WTC11 (cell line): ENCODE measurements at regions not wholly inside any gene's neighbourhood (a gene's known extent, or its start where the extent isn't known, plus 50 kb on each side); places are given as distances from the start of the nearest gene placed in this dataset.

Experiments
- ATAC-seq: fragments of 200-7000 bp; cut with Tn5 transposase; 2 replicates; pipeline ENCODE4 v1.10.0; 2021; ENCODE audit warnings: mild to moderate bottlenecking, moderate library complexity
- CTCF ChIA-PET: fragments of 300-600 bp; sonication (Branson Sonifier 250); formaldehyde crosslinking; loops from one replicate; lab custom pipeline; 2021; ENCODE audit warnings: antibody characterized with exemption; lab: Charles Lee
- POLR2A ChIA-PET: fragments of 350-600 bp; sonication (Branson Sonifier 250); formaldehyde crosslinking; loops from one replicate; lab custom pipeline; 2021; ENCODE audit warnings: antibody characterized with exemption; lab: Charles Lee
- DNase-seq: peaks from one replicate; pipeline ENCODE4 v3.0.0; 2021; ENCODE audit warnings: low spot score
- H3K27ac Mint-ChIP-seq: 2 replicates; pipeline ENCODE4 v1.8.0; 2021; ENCODE audit warnings: mixed read lengths
- H3K27me3 Mint-ChIP-seq: 2 replicates; pipeline ENCODE4 v1.8.0; 2021; ENCODE audit warnings: low read depth, mild to moderate bottlenecking, moderate library complexity, mixed read lengths
- H3K36me3 Mint-ChIP-seq: 2 replicates; pipeline ENCODE4 v1.8.0; 2021; ENCODE audit warnings: mixed read lengths
- H3K4me1 Mint-ChIP-seq: 2 replicates; pipeline ENCODE4 v1.8.0; 2022; ENCODE audit warnings: mixed read lengths
- H3K4me3 Mint-ChIP-seq: 2 replicates; pipeline ENCODE4 v1.8.0; 2021; ENCODE audit warnings: mild to moderate bottlenecking, moderate library complexity, mixed read lengths
- H3K9me3 Mint-ChIP-seq: 2 replicates; pipeline ENCODE4 v1.8.0; 2021; ENCODE audit warnings: mixed read lengths
- ARID4B ChIP-seq: sonication (generic); formaldehyde crosslinking; IDR thresholded peaks from 2 replicates; pipeline ENCODE4 v1.8.0; 2023; ENCODE audit warnings: missing genetic modification reagents, mild to moderate bottlenecking, borderline replicate concordance
- CDX4 ChIP-seq: fragments of 250-450 bp; sonication (Bioruptor Pico); IDR thresholded peaks from 2 replicates; pipeline ENCODE4 v1.9.0; 2021; ENCODE audit warnings: moderate library complexity, mild to moderate bottlenecking, inconsistent platforms, borderline replicate concordance
- ELF4 ChIP-seq: sonication (generic); formaldehyde crosslinking; IDR thresholded peaks from 2 replicates; pipeline ENCODE4 v1.8.1; 2022; ENCODE audit warnings: low read depth, mild to moderate bottlenecking, moderate library complexity, missing genetic modification reagents
- EMX1 ChIP-seq: fragments of 250-450 bp; sonication (Bioruptor Pico); IDR thresholded peaks from 2 replicates; pipeline ENCODE4 v1.8.0; 2021; ENCODE audit warnings: mild to moderate bottlenecking
- GRHL2 ChIP-seq: fragments of 250-450 bp; sonication (Bioruptor Pico); IDR thresholded peaks from 2 replicates; pipeline ENCODE4 v1.8.0; 2022; ENCODE audit warnings: mild to moderate bottlenecking, moderate library complexity; ENCODE audit not compliant: insufficient replicate concordance, severe bottlenecking
- MAX ChIP-seq: sonication (generic); formaldehyde crosslinking; IDR thresholded peaks from 2 replicates; pipeline ENCODE4 v1.8.0; 2022; ENCODE audit warnings: mild to moderate bottlenecking, missing genetic modification reagents
- MXD4 ChIP-seq: fragments of 250-450 bp; sonication (Bioruptor Pico); IDR thresholded peaks from 2 replicates; pipeline ENCODE4 v1.8.0; 2021; ENCODE audit warnings: mild to moderate bottlenecking, moderate library complexity, borderline replicate concordance
- OVOL2 ChIP-seq: fragments of 250-450 bp; sonication (Bioruptor Pico); IDR thresholded peaks from 2 replicates; pipeline ENCODE4 v1.9.0; 2021; ENCODE audit warnings: mild to moderate bottlenecking, borderline replicate concordance
- RORB ChIP-seq: fragments of 250-450 bp; sonication (Bioruptor Pico); IDR thresholded peaks from 2 replicates; pipeline ENCODE4 v1.9.0; 2021; ENCODE audit warnings: mild to moderate bottlenecking
- TEAD4 ChIP-seq: sonication (generic); formaldehyde crosslinking; IDR thresholded peaks from 2 replicates; pipeline ENCODE4 v1.8.0; 2022; ENCODE audit warnings: mild to moderate bottlenecking, missing genetic modification reagents
- ZNF263 ChIP-seq: sonication (generic); formaldehyde crosslinking; IDR thresholded peaks from 2 replicates; pipeline ENCODE4 v1.8.1; 2022; ENCODE audit warnings: low read depth, mild to moderate bottlenecking, moderate library complexity, missing genetic modification reagents
- ZNF317 ChIP-seq: sonication (generic); formaldehyde crosslinking; IDR thresholded peaks from 2 replicates; pipeline ENCODE4 v1.8.1; 2023; ENCODE audit warnings: low read depth, mild to moderate bottlenecking, moderate library complexity, missing genetic modification reagents, borderline replicate concordance
- TF ChIP-seq, protein P1 (sequence below): fragments of 250-450 bp; sonication (Bioruptor Pico); conservative IDR thresholded peaks from 2 replicates; pipeline ENCODE4 v1.9.0; 2021; ENCODE audit warnings: mild to moderate bottlenecking
- TF ChIP-seq, protein P2 (sequence below): sonication (generic); formaldehyde crosslinking; IDR thresholded peaks from 2 replicates; pipeline ENCODE4 v1.8.1; 2023; ENCODE audit warnings: mild to moderate bottlenecking, moderate library complexity, missing genetic modification reagents
- TF ChIP-seq, protein P3 (sequence below): sonication (generic); formaldehyde crosslinking; IDR thresholded peaks from 2 replicates; pipeline ENCODE4 v1.8.1; 2023; ENCODE audit warnings: mild to moderate bottlenecking, missing genetic modification reagents, moderate library complexity

DNA sequence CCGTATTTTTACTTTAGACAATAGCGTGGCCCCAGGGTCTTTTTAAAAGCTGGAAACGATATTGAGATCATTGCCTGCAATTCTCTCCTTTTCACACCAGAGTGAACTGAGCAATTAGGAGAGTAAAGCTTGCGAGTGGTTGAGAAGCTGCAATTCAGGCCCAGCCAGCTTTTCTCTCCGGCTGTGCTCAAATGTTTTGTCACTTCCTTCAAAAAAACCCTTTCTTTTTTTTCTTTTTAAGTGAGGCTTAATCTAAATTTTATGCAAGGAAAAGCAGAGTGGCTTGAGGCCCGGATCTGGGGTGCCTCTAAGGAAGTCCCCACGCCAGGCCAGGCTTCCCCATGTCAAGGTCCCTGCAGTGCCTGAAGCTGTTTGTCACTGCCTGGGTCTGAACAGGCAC is 433.9 kb downstream of the GLRX3 start:
- Mint-ChIP-seq H3K27me3 (peaks cover 12% of the 10 kb centered on the region), H3K4me1 (no peaks in the 10 kb centered on the region), H3K36me3 (peaks cover 73% of the 10 kb centered on the region), H3K27ac (no peak overlapping the region), H3K9me3 (peaks cover 76% of the 10 kb centered on the region), H3K4me3 (no peak overlapping the region)
- TF ChIP-seq, protein P1, sequence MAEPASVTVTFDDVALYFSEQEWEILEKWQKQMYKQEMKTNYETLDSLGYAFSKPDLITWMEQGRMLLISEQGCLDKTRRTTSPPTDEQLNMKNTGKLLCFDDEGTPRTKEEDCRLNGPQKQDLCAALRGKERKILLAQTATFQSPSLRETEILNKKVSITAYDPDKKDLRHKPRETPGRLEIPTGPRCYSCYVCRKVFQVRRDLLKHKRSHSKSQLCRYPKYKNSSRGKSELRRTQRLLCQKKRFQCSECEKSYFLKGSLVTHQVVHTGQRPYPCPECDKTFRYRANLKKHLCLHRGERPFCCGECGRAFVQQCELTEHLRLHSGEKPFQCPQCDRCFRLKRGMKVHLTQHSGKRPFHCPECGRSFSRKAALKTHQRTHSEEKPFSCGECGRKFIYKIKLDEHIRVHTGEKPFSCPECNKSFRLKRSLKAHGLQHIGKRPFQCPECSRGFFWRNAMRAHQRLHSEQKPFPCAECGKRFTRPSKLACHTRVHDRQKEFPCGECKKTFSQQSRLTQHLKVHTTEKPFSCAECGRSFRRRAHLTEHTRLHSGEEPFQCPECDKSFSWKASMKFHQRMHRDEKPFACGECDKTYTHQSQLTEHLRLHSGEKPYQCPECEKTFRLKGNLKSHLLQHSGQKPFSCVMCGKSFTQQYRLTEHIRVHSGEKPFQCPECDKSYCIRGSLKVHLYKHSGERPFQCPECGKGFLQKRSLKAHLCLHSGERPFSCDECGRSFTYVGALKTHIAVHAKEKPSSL (CRISPR knock-in tag) = no peak
- TF ChIP-seq MXD4 (no peak), EMX1 (CRISPR knock-in tag) (no peak)
- TF ChIP-seq, protein P2, sequence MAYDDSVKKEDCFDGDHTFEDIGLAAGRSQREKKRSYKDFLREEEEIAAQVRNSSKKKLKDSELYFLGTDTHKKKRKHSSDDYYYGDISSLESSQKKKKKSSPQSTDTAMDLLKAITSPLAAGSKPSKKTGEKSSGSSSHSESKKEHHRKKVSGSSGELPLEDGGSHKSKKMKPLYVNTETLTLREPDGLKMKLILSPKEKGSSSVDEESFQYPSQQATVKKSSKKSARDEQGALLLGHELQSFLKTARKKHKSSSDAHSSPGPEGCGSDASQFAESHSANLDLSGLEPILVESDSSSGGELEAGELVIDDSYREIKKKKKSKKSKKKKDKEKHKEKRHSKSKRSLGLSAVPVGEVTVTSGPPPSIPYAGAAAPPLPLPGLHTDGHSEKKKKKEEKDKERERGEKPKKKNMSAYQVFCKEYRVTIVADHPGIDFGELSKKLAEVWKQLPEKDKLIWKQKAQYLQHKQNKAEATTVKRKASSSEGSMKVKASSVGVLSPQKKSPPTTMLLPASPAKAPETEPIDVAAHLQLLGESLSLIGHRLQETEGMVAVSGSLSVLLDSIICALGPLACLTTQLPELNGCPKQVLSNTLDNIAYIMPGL (CRISPR knock-in tag) = no peak
- ATAC-seq = no peak
- ChIA-PET CTCF (no interaction called here), POLR2A (no interaction called here)
- DNase-seq = no peak

DNA sequence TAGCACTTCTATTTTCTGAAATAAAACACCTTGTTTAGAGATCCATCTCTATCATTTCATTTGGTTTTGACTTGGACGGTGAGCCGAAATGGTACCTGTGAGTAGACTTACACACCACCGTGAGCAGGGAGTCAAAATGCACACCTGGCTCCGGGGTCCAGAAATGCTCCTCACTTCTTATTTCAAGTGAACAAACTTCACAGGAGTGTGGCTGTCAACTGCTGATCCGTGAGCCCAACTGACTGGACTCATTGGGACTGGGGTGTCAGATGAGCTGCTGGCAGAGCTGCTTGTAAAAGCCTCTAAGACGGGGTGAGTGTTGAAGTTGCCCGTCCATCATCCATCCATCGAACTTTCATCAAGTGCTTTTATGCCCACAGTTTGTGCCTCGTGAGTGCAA is 435.5 kb downstream of the GLRX3 start:
- no peak overlapping the region for H3K4me3 Mint-ChIP-seq
- ATAC-seq = no peak
- H3K9me3 Mint-ChIP-seq = peaks cover 78% of the 10 kb centered on the region
- H3K4me1 Mint-ChIP-seq = no peaks in the 10 kb centered on the region
- POLR2A ChIA-PET = no interaction called here
- TF ChIP-seq MAX (CRISPR knock-in tag) (no peak), GRHL2 (CRISPR knock-in tag) (no peak), ZNF317 (CRISPR knock-in tag) (no peak), ARID4B (CRISPR knock-in tag) (no peak), RORB (no peak), EMX1 (CRISPR knock-in tag) (no peak), ELF4 (CRISPR knock-in tag) (no peak), ZNF263 (no peak), OVOL2 (CRISPR knock-in tag) (no peak), TEAD4 (CRISPR knock-in tag) (no peak), CDX4 (CRISPR knock-in tag) (no peak)
- TF ChIP-seq, protein P3, sequence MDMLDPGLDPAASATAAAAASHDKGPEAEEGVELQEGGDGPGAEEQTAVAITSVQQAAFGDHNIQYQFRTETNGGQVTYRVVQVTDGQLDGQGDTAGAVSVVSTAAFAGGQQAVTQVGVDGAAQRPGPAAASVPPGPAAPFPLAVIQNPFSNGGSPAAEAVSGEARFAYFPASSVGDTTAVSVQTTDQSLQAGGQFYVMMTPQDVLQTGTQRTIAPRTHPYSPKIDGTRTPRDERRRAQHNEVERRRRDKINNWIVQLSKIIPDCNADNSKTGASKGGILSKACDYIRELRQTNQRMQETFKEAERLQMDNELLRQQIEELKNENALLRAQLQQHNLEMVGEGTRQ = no peak
- H3K27ac Mint-ChIP-seq = no peak overlapping the region
- H3K27me3 Mint-ChIP-seq = peaks cover 12% of the 10 kb centered on the region
- DNase-seq = no peak
- H3K36me3 Mint-ChIP-seq = peaks cover 75% of the 10 kb centered on the region
- CTCF ChIA-PET = no interaction called here
